ENCODE measurements at regions not wholly inside any gene's neighbourhood (a gene's known extent, or its start where the extent isn't known, plus 50 kb on each side); places are given as distances from the start of the nearest gene placed in this dataset.

- Histone ChIP-seq H3K9me3 (ENCODE audit: control insufficient read depth, low read length) (no peaks in the 10 kb centered on the region), H3K36me3 (ENCODE audit: control insufficient read depth in 1 of 2, insufficient read depth in 2 of 2, low read length in 1 of 2) (no peaks in the 10 kb centered on the region), H3K4me1 (ENCODE audit: control insufficient read depth in 1 of 2, insufficient read depth in 2 of 2, low read length in 2 of 2) (peaks cover 0 to 3% of the 10 kb centered on the region in 2 donors), H3K4me3 (ENCODE audit: low read length in 2 of 2) (no peak overlapping the region), H3K27ac (ENCODE audit: low read depth in 1 of 2, low read length in 2 of 2) (no peak overlapping the region), H3K27me3 (ENCODE audit: control insufficient read depth in 1 of 2, insufficient read depth in 2 of 2, low read length in 1 of 2) (no peaks in the 10 kb centered on the region)
- WGBS, 2 donors, result 34 to 48% methylated on average over 5 of the region's 5 CpGs
- ATAC-seq (ENCODE audit: low FRiP score), result no peak
- peak in 1 of 2 donors; percentile 54 for DNase-seq
- intact Hi-C loops (cut with DNase I), result loop anchor here in 1 of 2 donors (10.0 kb wide), 1 partner anchor 772 kb away; no protein-coding TSS in a partner anchor
These were observed 672.8 kb downstream of the ACTL7B start for GRCh38 chr9:108182950-108183381.

GRCh38 chr9:108182270-108182669 is 673.5 kb downstream of the ACTL7B start:
- Histone ChIP-seq H3K9me3 (ENCODE audit: control insufficient read depth, low read length) (no peaks in the 10 kb centered on the region), H3K36me3 (ENCODE audit: control insufficient read depth in 1 of 2, insufficient read depth in 2 of 2, low read length in 1 of 2) (no peaks in the 10 kb centered on the region), H3K27me3 (ENCODE audit: control insufficient read depth in 1 of 2, insufficient read depth in 2 of 2, low read length in 1 of 2) (no peaks in the 10 kb centered on the region), H3K27ac (ENCODE audit: low read depth in 1 of 2, low read length in 2 of 2) (no peak overlapping the region), H3K4me3 (ENCODE audit: low read length in 2 of 2) (no peak overlapping the region), H3K4me1 (ENCODE audit: control insufficient read depth in 1 of 2, insufficient read depth in 2 of 2, low read length in 2 of 2) (peaks cover 0 to 3% of the 10 kb centered on the region in 2 donors)
- intact Hi-C loops (cut with DNase I), result loop anchor here in 1 of 2 donors (10.0 kb wide), 1 partner anchor 773 kb away; no protein-coding TSS in a partner anchor
- DNase-seq (no peak), ATAC-seq (ENCODE audit: low FRiP score) (no peak)
- 95 to 96% methylated on average over 8 of the region's 8 CpGs for WGBS, 2 donors

DNA sequence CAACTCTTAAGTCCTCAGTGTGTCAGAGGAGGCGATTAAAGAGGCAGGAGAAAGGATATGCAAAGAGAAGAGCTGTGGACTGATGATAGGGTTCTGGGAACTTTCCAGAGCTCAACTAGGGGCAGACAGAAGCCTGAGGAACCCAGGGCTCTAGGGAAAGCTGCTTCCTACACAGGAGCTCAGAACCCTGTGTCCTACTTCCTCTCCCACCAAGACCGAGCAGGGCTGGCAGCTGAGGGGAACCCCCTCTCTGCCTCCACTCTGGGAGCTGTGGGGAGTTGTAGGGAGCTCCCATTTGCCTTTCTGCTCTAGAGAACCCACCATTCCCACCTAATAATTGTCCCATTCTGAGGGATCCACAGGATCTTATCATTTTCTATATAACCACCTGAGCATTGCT is 674.3 kb downstream of the ACTL7B start:
- no peaks in the 10 kb centered on the region for H3K36me3 ChIP-seq (ENCODE audit: control insufficient read depth in 1 of 2, insufficient read depth in 2 of 2, low read length in 1 of 2)
- H3K27me3 ChIP-seq (ENCODE audit: control insufficient read depth in 1 of 2, insufficient read depth in 2 of 2, low read length in 1 of 2), result no peaks in the 10 kb centered on the region
- WGBS, 2 donors, result 94 to 100% methylated on average over 2 of the region's 2 CpGs
- no peak overlapping the region for H3K4me3 ChIP-seq (ENCODE audit: low read length in 2 of 2)
- intact Hi-C loops (cut with DNase I), result loop anchor here in 1 of 2 donors (10.0 kb wide), 1 partner anchor 773 kb away; no protein-coding TSS in a partner anchor
- no peak for DNase-seq
- H3K9me3 ChIP-seq (ENCODE audit: control insufficient read depth, low read length), result no peaks in the 10 kb centered on the region
- H3K4me1 ChIP-seq (ENCODE audit: control insufficient read depth in 1 of 2, insufficient read depth in 2 of 2, low read length in 2 of 2), result peaks cover 0 to 3% of the 10 kb centered on the region in 2 donors
- no peak for ATAC-seq (ENCODE audit: low FRiP score)
- H3K27ac ChIP-seq (ENCODE audit: low read depth in 1 of 2, low read length in 2 of 2), result no peak overlapping the region

DNA sequence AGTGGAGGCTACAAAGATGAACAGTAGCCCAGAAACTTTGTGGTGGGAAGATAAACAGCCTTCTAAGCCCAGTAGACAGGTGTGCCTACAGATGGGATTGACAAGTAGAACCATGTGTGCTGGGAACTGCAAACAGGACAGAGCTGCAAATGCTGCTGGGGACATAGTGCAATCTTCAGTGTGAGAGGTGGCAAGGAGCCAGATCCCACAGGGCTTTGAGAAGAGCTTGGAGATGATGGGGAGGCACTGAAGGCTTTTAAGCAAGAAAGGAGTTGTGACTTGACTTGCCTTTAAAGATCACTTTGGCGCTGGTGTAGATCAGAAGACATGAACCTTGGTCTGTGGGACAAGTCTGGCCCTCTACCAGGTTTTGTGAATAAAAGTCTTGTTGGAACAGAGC is 675.2 kb downstream of the ACTL7B start:
- intact Hi-C loops (cut with DNase I), result loop anchor here in 1 of 2 donors (10.0 kb wide), 1 partner anchor 774 kb away; no protein-coding TSS in a partner anchor
- ATAC-seq (ENCODE audit: low FRiP score), result no peak
- 88 to 97% methylated on average over 1 of the region's 1 CpG for WGBS, 2 donors
- no peaks in the 10 kb centered on the region for H3K9me3 ChIP-seq (ENCODE audit: control insufficient read depth, low read length)
- DNase-seq, result no peak
- no peak overlapping the region for H3K4me3 ChIP-seq (ENCODE audit: low read length in 2 of 2)
- peaks cover 0 to 3% of the 10 kb centered on the region in 2 donors for H3K4me1 ChIP-seq (ENCODE audit: control insufficient read depth in 1 of 2, insufficient read depth in 2 of 2, low read length in 2 of 2)
- H3K27ac ChIP-seq (ENCODE audit: low read depth in 1 of 2, low read length in 2 of 2), result no peak overlapping the region
- no peaks in the 10 kb centered on the region for H3K27me3 ChIP-seq (ENCODE audit: control insufficient read depth in 1 of 2, insufficient read depth in 2 of 2, low read length in 1 of 2)
- H3K36me3 ChIP-seq (ENCODE audit: control insufficient read depth in 1 of 2, insufficient read depth in 2 of 2, low read length in 1 of 2), result no peaks in the 10 kb centered on the region

GRCh38 chr9:108178318-108178717 is 677.5 kb downstream of the ACTL7B start:
- no peaks in the 10 kb centered on the region for H3K4me1 ChIP-seq (ENCODE audit: control insufficient read depth in 1 of 2, insufficient read depth in 2 of 2, low read length in 2 of 2)
- H3K36me3 ChIP-seq (ENCODE audit: control insufficient read depth in 1 of 2, insufficient read depth in 2 of 2, low read length in 1 of 2), result no peaks in the 10 kb centered on the region
- H3K27me3 ChIP-seq (ENCODE audit: control insufficient read depth in 1 of 2, insufficient read depth in 2 of 2, low read length in 1 of 2), result no peaks in the 10 kb centered on the region
- ATAC-seq (ENCODE audit: low FRiP score) (no peak), DNase-seq (no peak)
- 52 to 53% methylated on average over 4 of the region's 4 CpGs for WGBS, 2 donors
- H3K9me3 ChIP-seq (ENCODE audit: control insufficient read depth, low read length), result no peaks in the 10 kb centered on the region
- no peak overlapping the region for H3K4me3 ChIP-seq (ENCODE audit: low read length in 2 of 2)
- no peak overlapping the region for H3K27ac ChIP-seq (ENCODE audit: low read depth in 1 of 2, low read length in 2 of 2)
- intact Hi-C loops (cut with DNase I), result no loop called here

- Histone ChIP-seq H3K27me3 (ENCODE audit: control insufficient read depth in 1 of 2, insufficient read depth in 2 of 2, low read length in 1 of 2) (no peaks in the 10 kb centered on the region), H3K36me3 (ENCODE audit: control insufficient read depth in 1 of 2, insufficient read depth in 2 of 2, low read length in 1 of 2) (no peaks in the 10 kb centered on the region), H3K4me3 (ENCODE audit: low read length in 2 of 2) (no peak overlapping the region), H3K9me3 (ENCODE audit: control insufficient read depth, low read length) (no peaks in the 10 kb centered on the region), H3K27ac (ENCODE audit: low read depth in 1 of 2, low read length in 2 of 2) (no peak overlapping the region), H3K4me1 (ENCODE audit: control insufficient read depth in 1 of 2, insufficient read depth in 2 of 2, low read length in 2 of 2) (no peaks in the 10 kb centered on the region)
- ATAC-seq (ENCODE audit: low FRiP score) (no peak), DNase-seq (peak in 1 of 2 donors; percentile 47)
- 30 to 32% methylated on average over 3 of the region's 3 CpGs for WGBS, 2 donors
- intact Hi-C loops (cut with DNase I), result no loop called here
These were observed 678.8 kb upstream of the KLF4 start for GRCh38 chr9:108168236-108168850.

GRCh38 chr9:108167136-108167900 is 677.7 kb upstream of the KLF4 start:
- Histone ChIP-seq H3K27ac (ENCODE audit: low read depth in 1 of 2, low read length in 2 of 2) (no peak overlapping the region), H3K4me1 (ENCODE audit: control insufficient read depth in 1 of 2, insufficient read depth in 2 of 2, low read length in 2 of 2) (no peaks in the 10 kb centered on the region), H3K4me3 (ENCODE audit: low read length in 2 of 2) (no peak overlapping the region), H3K9me3 (ENCODE audit: control insufficient read depth, low read length) (no peaks in the 10 kb centered on the region), H3K36me3 (ENCODE audit: control insufficient read depth in 1 of 2, insufficient read depth in 2 of 2, low read length in 1 of 2) (no peaks in the 10 kb centered on the region), H3K27me3 (ENCODE audit: control insufficient read depth in 1 of 2, insufficient read depth in 2 of 2, low read length in 1 of 2) (no peaks in the 10 kb centered on the region)
- intact Hi-C loops (cut with DNase I), result no loop called here
- 53 to 80% methylated on average over 5 of the region's 5 CpGs for WGBS, 2 donors
- no peak for ATAC-seq (ENCODE audit: low FRiP score)
- no peak for DNase-seq

GRCh38 chr9:108166519-108166918 is 677.0 kb upstream of the KLF4 start:
- Histone ChIP-seq H3K4me1 (ENCODE audit: control insufficient read depth in 1 of 2, insufficient read depth in 2 of 2, low read length in 2 of 2) (no peaks in the 10 kb centered on the region), H3K27ac (ENCODE audit: low read depth in 1 of 2, low read length in 2 of 2) (no peak overlapping the region), H3K36me3 (ENCODE audit: control insufficient read depth in 1 of 2, insufficient read depth in 2 of 2, low read length in 1 of 2) (no peaks in the 10 kb centered on the region), H3K27me3 (ENCODE audit: control insufficient read depth in 1 of 2, insufficient read depth in 2 of 2, low read length in 1 of 2) (no peaks in the 10 kb centered on the region), H3K4me3 (ENCODE audit: low read length in 2 of 2) (no peak overlapping the region), H3K9me3 (ENCODE audit: control insufficient read depth, low read length) (no peaks in the 10 kb centered on the region)
- intact Hi-C loops (cut with DNase I), result no loop called here
- no peak for DNase-seq
- no peak for ATAC-seq (ENCODE audit: low FRiP score)
- 65 to 76% methylated on average over 2 of the region's 2 CpGs for WGBS, 2 donors
